C4-2B (cell line): ENCODE measurements at regions not wholly inside any gene's neighbourhood (a gene's known extent, or its start where the extent isn't known, plus 50 kb on each side); places are given as distances from the start of the nearest gene placed in this dataset.

Experiments used
- H3K27ac ChIP-seq: fragments of 450-650 bp; 2 replicates; pipeline ENCODE4 v1.5.1; 2017
- CTCF ChIP-seq: fragments of 450-650 bp; conservative IDR thresholded peaks from 2 replicates; pipeline ENCODE4 v1.5.1; 2017; ENCODE audit warnings: mild to moderate bottlenecking
- ZFX ChIP-seq: fragments of 450-650 bp; IDR thresholded peaks from 2 replicates; pipeline ENCODE4 v1.6.1; 2017

GRCh38 chr4:28536124-28536523 lies 1675.5 kb downstream of the STIM2 start:
- H3K27ac ChIP-seq, result no peak overlapping the region
- TF ChIP-seq CTCF (no peak), ZFX (no peak)

DNA sequence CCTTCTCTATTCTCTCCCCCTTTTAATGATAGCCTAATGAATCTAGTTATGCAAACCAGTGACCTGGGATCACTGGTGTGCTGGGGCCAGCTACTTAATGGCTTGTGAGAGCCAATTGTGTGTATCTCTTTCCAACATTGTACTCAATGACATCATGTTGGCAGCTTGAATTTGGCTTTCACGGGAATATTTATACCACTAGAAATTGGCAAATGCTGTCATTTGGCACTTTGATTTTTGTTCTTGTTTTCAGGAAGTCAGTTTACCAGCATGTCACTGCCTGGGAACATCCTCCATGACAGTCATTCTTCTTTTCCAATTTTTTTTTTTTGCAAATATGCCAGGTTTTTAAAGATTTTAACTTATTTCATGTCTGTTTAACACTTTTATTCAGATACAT lies 1685.3 kb downstream of the STIM2 start:
- H3K27ac ChIP-seq, result no peak overlapping the region
- no peak for TF ChIP-seq ZFX

- TF ChIP-seq CTCF, result no peak
- no peak for TF ChIP-seq ZFX
- no peak overlapping the region for H3K27ac ChIP-seq
Observed at GRCh38 chr4:28548136-28548535, 1687.5 kb downstream of the STIM2 start.

DNA sequence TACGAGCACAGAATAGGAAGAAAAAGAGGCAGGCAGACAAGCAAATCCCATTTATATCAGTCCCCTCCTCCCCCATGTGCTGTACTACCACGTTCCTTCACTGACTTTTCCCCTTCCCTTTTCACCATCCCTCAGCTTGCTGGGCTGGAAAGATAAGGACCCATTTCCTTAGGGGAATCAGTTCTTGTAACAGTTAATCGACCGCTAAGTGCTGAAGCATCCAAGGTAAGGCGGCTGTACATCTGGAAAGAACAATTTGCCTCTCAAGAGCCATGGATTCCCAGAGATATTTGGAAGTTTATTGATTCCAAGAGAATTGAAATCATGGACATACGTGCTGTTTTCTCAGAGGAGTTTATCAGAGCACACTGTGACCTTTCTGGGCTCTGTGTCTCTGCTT lies 1688.0 kb downstream of the STIM2 start:
- H3K27ac ChIP-seq, result no peak overlapping the region

GRCh38 chr4:28555866-28556265 lies 1695.2 kb downstream of the STIM2 start:
- no peak for TF ChIP-seq CTCF
- no peak for TF ChIP-seq ZFX
- no peak overlapping the region for H3K27ac ChIP-seq

More for the DNA sequence above, 1688.0 kb downstream of the STIM2 start:
- no peak for TF ChIP-seq ZFX
- no peak for TF ChIP-seq CTCF

GRCh38 chr4:28557755-28558154 lies 1697.1 kb downstream of the STIM2 start:
- no peak overlapping the region for H3K27ac ChIP-seq
- TF ChIP-seq CTCF (no peak), ZFX (no peak)

- H3K27ac ChIP-seq, result no peak overlapping the region
- TF ChIP-seq ZFX (no peak), CTCF (no peak)
Observed at GRCh38 chr4:28558895-28559294, 1698.3 kb downstream of the STIM2 start.

GRCh38 chr4:28562913-28563312 lies 1702.3 kb downstream of the STIM2 start:
- TF ChIP-seq CTCF (no peak), ZFX (no peak)
- no peak overlapping the region for H3K27ac ChIP-seq
